GM12892 (cell line): ENCODE measurements at regions not wholly inside any gene's neighbourhood (a gene's known extent, or its start where the extent isn't known, plus 50 kb on each side); places are given as distances from the start of the nearest gene placed in this dataset.

Experiments used
- POLR2A ChIP-seq: IDR thresholded peaks from 2 replicates; pipeline ENCODE4 v1.6.1; 2011; ENCODE audit warnings: low read depth, low read length, control low read depth
- POLR2AphosphoS5 ChIP-seq: IDR thresholded peaks from 2 replicates; pipeline ENCODE4 v1.6.1; 2011; ENCODE audit warnings: low read depth, low read length, control low read depth

DNA sequence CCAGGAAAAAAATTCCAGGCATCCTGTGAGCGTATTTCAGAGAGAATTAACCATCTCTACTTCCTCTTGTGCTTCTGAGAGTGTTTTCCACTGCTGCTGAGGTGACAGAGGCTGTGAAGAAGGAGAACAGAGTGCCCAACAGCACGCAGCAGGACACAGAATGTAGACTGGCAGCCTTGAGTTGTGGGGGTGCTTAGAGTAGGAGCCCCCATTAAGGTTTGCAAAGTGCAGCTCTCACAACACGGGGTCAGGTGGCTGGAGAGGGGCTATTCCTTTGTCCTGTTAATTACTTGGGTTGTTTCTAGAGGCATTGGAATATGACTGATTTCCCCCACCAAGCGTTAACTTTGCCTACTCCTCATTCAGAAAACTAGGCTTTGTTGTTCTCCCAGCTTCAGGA, 370.6 kb downstream of the TSHZ3 start:
- TF ChIP-seq POLR2AphosphoS5 (no peak), POLR2A (no peak)
